ENCODE measurements at regions not wholly inside any gene's neighbourhood (a gene's known extent, or its start where the extent isn't known, plus 50 kb on each side); places are given as distances from the start of the nearest gene placed in this dataset.
A peak's percentile ranks its signal among the peaks of the same experiment; 100 is the strongest.

DNA sequence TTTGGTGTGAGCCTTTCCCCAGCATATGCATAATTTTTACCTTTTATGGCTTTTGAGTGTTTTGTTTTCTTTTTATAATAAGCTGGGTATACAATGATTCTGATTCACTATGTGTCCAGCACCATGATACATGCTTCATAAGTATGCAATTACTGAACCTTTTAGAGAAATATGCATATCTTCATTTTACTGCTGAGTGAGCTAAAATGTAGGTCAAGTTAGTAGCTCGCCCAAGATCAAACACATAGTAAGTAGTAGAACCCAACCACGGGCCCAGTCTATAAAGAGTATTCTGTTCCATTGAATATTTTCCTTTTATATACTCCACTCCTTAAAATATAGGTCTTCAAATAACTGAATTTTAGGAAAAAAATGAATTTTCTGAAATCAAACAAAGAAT is 362.4 kb upstream of the HTR2C start:
- H4K20me1 ChIP-seq (replicated peaks; ENCODE audit: control insufficient read depth, insufficient read depth, low read length), result no peaks in the 10 kb centered on the region
- no peaks in the 10 kb centered on the region for H3K36me3 ChIP-seq (ENCODE audit: control insufficient read depth, insufficient read depth, low read length)
- no peaks in the 10 kb centered on the region for H3K27me3 ChIP-seq (ENCODE audit: control insufficient read depth in 2 of 2, insufficient read depth in 2 of 2, low read length in 2 of 2)
- H3K9me3 ChIP-seq (replicated peaks; ENCODE audit: control insufficient read depth, insufficient read depth, low read depth, low read length), result no peaks in the 10 kb centered on the region
- ATAC-seq (no peak), FAIRE-seq (no peak), DNase-seq (ENCODE audit: extremely low read depth in 1 of 4, low spot score in 3 of 4) (no peak)
- ChIA-PET CTCF (ENCODE audit: low intra/inter-chr PET ratio) (no interaction called here), POLR2A (interaction anchor here (0.7 kb wide), 1 partner anchor 10 kb away, joined by 3 read pairs; no protein-coding TSS in a partner anchor)
- no peak overlapping the region for H2AFZ ChIP-seq (ENCODE audit: low read depth, low read length)
- TF ChIP-seq ZNF316 (IDR thresholded peaks at IDR 0.05) (peak; percentile 40; the same call in 1 of the 2 replicates), C11orf30 (IDR thresholded peaks at IDR 0.05; ENCODE audit: low read depth) (0 out of 2 replicates have a peak, but pooled peaks have one; percentile 10), TAF9B (IDR thresholded peaks at IDR 0.05; ENCODE audit: partially characterized antibody) (no peak), RBM17 (IDR thresholded peaks at IDR 0.05; ENCODE audit: borderline replicate concordance, low read depth, low read length) (no peak)
- no peaks in the 10 kb centered on the region for H3K9me1 ChIP-seq (ENCODE audit: control insufficient read depth, insufficient read depth, low read length)
- no peaks in the 10 kb centered on the region for H3K79me2 ChIP-seq (ENCODE audit: control insufficient read depth, insufficient read depth, low read length)
- no TSS peak for BruUV-seq (replicated peaks)
- H3K4me3 ChIP-seq, result no peak overlapping the region
- H3K4me1 ChIP-seq (replicated peaks in 1 of 2; ENCODE audit: control insufficient read depth in 2 of 2, insufficient read depth in 2 of 2, low read length in 2 of 2), result no peaks in the 10 kb centered on the region
- no peak overlapping the region for H3K27ac ChIP-seq (ENCODE audit: extremely low read depth, low read depth, low read length)
- intact Hi-C loops (cut with micrococcal nuclease), result no loop called here
- 0% methylated on average over 2 of the region's 2 CpGs for WGBS (ENCODE audit: insufficient coverage, low coverage, missing lambda C conversion rate)
- H3K4me2 ChIP-seq (ENCODE audit: insufficient read depth, low read length), result no peak overlapping the region
- no peak overlapping the region for H3K9ac ChIP-seq (ENCODE audit: insufficient read depth in 1 of 2, low read depth in 2 of 2, low read length in 2 of 2)
- in situ Hi-C loops (cut with MboI), result no loop called here

DNA sequence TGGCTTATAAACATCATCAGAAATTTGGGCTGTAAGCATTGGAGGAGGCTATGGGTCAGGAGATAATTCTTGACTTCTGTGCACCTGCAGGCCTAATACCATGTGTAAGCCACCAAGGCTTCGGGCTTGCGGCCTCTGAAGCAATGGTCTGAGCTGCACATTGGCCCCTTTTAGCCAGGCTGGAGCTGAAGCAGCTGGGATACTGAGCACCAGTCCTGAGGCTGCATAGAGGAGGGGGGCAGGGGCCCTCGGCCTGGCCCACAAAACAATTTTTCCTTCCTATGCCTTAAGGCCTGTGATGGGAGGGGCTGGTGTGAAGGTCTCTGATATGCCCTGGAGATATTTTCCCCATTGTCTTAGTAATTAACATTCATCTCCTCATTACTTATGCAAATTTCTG is 373.0 kb upstream of the HTR2C start:
- H4K20me1 ChIP-seq (replicated peaks; ENCODE audit: control insufficient read depth, insufficient read depth, low read length), result no peaks in the 10 kb centered on the region
- no peaks in the 10 kb centered on the region for H3K36me3 ChIP-seq (ENCODE audit: control insufficient read depth, insufficient read depth, low read length)
- no peak overlapping the region for H3K27ac ChIP-seq (ENCODE audit: extremely low read depth, low read depth, low read length)
- POLR2A ChIA-PET, result no interaction called here
- no peaks in the 10 kb centered on the region for H3K9me1 ChIP-seq (ENCODE audit: control insufficient read depth, insufficient read depth, low read length)
- ATAC-seq (no peak), DNase-seq (ENCODE audit: extremely low read depth in 1 of 4, low spot score in 3 of 4) (no peak), FAIRE-seq (no peak)
- in situ Hi-C loops (cut with MboI) (no loop called here), intact Hi-C loops (cut with micrococcal nuclease) (no loop called here)
- H3K4me3 ChIP-seq, result no peak overlapping the region
- H3K79me2 ChIP-seq (ENCODE audit: control insufficient read depth, insufficient read depth, low read length), result no peaks in the 10 kb centered on the region
- H3K4me2 ChIP-seq (ENCODE audit: insufficient read depth, low read length), result no peak overlapping the region
- no TSS peak for BruUV-seq (replicated peaks)
- H3K9ac ChIP-seq (ENCODE audit: insufficient read depth in 1 of 2, low read depth in 2 of 2, low read length in 2 of 2), result no peak overlapping the region
- no peak overlapping the region for H2AFZ ChIP-seq (ENCODE audit: low read depth, low read length)
- WGBS (ENCODE audit: insufficient coverage, low coverage, missing lambda C conversion rate), result 3% methylated on average over 3 of the region's 3 CpGs
- H3K27me3 ChIP-seq (ENCODE audit: control insufficient read depth in 2 of 2, insufficient read depth in 2 of 2, low read length in 2 of 2), result no peaks in the 10 kb centered on the region
- no peaks in the 10 kb centered on the region for H3K9me3 ChIP-seq (replicated peaks; ENCODE audit: control insufficient read depth, insufficient read depth, low read depth, low read length)
- H3K4me1 ChIP-seq (replicated peaks in 1 of 2; ENCODE audit: control insufficient read depth in 2 of 2, insufficient read depth in 2 of 2, low read length in 2 of 2), result no peaks in the 10 kb centered on the region
- CTCF ChIA-PET (ENCODE audit: low intra/inter-chr PET ratio), result no interaction called here
- TF ChIP-seq ILK (tag; IDR thresholded peaks at IDR 0.05; ENCODE audit: borderline replicate concordance, low read depth), result no peak
- TF ChIP-seq ZNF583 (CRISPR knock-in tag; IDR thresholded peaks at IDR 0.05), result no peak
- no peak for TF ChIP-seq CEBPB (tag; IDR thresholded peaks at IDR 0.05)
- TF ChIP-seq BRF1 (IDR thresholded peaks at IDR 0.05; ENCODE audit: borderline replicate concordance, extremely low read depth, insufficient read length), result no peak
- no peak for TF ChIP-seq ZNF589 (CRISPR knock-in tag; IDR thresholded peaks at IDR 0.05; ENCODE audit: low read depth)
- TF ChIP-seq, protein P1, sequence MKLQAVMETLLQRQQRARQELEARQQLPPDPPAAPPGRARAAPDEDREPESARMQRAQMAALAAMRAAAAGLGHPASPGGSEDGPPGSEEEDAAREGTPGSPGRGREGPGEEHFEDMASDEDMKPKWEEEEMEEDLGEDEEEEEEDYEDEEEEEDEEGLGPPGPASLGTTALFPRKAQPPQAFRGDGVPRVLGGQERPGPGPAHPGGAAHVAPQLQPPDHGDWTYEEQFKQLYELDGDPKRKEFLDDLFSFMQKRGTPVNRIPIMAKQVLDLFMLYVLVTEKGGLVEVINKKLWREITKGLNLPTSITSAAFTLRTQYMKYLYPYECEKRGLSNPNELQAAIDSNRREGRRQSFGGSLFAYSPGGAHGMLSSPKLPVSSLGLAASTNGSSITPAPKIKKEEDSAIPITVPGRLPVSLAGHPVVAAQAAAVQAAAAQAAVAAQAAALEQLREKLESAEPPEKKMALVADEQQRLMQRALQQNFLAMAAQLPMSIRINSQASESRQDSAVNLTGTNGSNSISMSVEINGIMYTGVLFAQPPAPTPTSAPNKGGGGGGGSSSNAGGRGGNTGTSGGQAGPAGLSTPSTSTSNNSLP (IDR thresholded peaks at IDR 0.05; ENCODE audit: borderline replicate concordance, low read depth, low read length), result no peak
- TF ChIP-seq, protein P2, sequence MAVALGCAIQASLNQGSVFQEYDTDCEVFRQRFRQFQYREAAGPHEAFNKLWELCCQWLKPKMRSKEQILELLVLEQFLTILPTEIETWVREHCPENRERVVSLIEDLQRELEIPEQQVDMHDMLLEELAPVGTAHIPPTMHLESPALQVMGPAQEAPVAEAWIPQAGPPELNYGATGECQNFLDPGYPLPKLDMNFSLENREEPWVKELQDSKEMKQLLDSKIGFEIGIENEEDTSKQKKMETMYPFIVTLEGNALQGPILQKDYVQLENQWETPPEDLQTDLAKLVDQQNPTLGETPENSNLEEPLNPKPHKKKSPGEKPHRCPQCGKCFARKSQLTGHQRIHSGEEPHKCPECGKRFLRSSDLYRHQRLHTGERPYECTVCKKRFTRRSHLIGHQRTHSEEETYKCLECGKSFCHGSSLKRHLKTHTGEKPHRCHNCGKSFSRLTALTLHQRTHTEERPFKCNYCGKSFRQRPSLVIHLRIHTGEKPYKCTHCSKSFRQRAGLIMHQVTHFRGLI (CRISPR knock-in tag; IDR thresholded peaks at IDR 0.05), result no peak
- no peak for TF ChIP-seq HNRNPK (IDR thresholded peaks at IDR 0.05; ENCODE audit: low read depth, low read length, poor library complexity, severe bottlenecking)
- TF ChIP-seq NFIX (CRISPR knock-in tag; IDR thresholded peaks at IDR 0.05; ENCODE audit: low read depth), result no peak
- no peak for TF ChIP-seq NR2F6 (CRISPR knock-in tag; IDR thresholded peaks at IDR 0.05)
- no peak for TF ChIP-seq SMAD2 (IDR thresholded peaks at IDR 0.05; ENCODE audit: low read depth, low read length)

Measured in K562 (cell line).